Dedifferentiated amniotic fluid mesenchymal stem cell (primary cell): ENCODE measurements at regions not wholly inside any gene's neighbourhood (a gene's known extent, or its start where the extent isn't known, plus 50 kb on each side); places are given as distances from the start of the nearest gene placed in this dataset.
"Not testable (repeated sequence)": the region's sequence is repeated elsewhere in the genome, so short reads cannot be mapped to it uniquely, and the experiment has no call there.

Experiments used
- DNase-seq: peaks from one replicate; pipeline ENCODE4 v3.0.0-alpha.2; 2016; ENCODE audit errors: extremely low spot score

GRCh38 chrX:139200346-139200745, 330.2 kb upstream of the F9 start:
- no peak for DNase-seq

DNA sequence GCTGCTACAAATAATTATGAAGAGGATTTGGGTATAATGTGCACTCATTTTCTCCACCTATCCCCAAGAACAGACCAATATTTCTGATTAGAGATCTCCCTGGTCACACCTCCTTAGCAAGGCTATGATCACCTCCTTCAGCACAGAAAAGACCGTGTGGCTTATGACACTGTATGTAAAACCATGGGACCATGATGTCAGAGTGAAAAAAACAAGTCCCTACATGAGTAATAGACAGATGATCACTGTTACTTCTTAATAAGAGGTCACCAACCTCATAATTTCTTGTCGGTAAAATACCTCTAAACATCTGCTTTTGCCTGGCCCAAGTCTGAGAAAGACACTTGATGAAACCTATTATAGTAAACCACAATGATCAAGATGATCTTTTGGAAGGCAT, 330.6 kb upstream of the F9 start:
- DNase-seq = no peak

DNA sequence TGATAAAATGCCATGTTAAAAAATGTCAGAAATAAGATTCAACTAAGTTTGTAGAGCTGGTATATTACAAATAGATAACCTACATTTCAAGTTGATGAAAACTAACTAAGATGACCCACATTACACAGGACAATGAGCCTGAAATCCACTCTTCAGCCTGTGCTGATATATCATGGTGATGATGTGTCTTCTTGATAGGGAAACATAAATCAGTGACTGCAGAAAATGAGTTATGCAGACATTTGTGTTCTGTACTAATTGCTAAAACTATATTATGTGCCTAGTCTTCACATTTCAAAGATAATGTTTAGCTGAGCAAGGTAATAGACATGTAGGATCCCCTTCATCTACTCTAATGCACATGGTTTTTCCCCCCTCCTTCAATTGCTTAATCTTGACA, 331.6 kb upstream of the F9 start:
- DNase-seq = no peak

DNA sequence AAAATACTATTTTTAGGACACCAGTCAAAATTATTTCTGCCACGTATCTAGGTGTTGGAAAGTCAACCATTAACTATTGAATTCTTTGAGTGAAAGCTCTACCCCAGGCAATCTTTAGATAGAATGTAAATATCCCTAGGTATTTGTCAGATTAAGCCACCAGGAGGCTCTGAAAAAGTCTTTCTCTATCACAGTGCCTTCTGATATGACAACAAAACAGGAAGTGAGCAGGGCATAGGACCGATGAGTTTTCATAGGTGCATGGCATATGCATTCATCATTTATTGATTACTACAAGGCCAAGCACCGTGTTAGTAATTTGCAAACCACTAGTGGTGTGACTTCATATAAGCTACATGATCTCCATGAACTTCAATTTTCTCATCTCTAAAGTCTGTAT, 333.6 kb upstream of the F9 start:
- no peak for DNase-seq

DNA sequence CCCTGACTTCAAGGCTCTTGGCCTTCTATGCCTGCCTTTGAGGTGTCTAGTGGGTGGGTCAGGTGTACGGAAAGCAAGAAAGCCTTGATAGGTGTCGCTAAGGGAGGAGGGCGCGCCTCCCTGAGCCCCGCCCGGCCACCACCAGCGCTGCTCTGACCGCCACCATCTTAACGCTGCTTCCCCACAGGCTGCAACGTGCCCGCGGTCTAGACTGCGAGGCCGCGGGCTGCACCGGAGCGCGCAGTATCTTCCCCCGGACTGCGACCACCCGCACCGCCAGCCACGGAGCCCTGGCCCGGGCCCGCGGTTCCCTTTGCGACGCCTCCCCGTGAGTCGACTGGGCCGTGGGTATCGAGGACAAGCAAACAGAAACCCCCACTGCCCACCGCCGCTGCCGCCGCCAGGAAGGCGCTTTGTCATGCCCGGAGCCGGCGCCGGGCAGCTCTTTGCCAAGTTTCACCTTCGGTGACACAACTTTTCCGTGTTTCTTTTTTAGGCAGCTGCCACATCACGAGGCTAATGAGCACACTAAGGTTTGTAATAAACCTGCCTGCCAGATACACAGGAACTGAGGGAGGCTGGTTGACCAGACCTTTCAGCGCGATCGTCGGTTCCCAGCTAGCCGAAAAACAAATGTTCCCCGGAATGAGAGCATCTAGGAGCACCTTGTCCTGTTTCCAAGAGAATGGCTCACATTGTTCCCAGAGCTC, 335.8 kb upstream of the F9 start:
- no peak for DNase-seq

GRCh38 chrX:139192386-139192961, 338.1 kb upstream of the F9 start:
- no peak for DNase-seq

DNA sequence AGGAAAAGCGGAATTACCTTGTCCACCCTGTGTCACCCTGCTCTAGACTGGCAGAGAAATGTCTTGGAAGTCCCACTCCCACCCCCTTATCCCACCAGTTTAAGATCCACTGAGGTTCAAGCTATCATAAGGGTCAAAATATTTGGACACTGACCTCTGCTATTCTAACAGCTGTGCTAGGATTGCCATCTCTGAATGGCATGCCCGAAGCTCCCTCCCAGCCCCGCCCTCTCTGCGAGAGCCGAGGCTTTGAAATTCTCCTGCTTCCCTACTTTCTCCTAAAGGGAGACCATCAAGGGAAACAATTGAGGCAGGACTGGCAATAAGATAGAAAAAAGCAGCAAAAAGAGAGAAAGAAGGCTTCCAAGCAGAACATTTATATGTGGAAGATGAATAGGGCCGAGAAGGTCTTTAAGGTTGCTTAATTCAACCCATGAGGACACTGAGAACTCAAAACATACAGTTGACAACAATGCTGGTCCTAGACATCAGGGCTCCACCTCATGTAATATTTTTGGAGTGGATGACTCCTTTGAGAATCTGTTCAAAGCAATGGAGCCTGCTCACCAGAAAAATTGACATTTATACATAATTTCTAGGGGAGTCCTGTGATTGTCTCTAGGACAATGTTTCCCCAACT, 338.7 kb upstream of the F9 start:
- DNase-seq = no peak

GRCh38 chrX:139191286-139191685, 339.3 kb upstream of the F9 start:
- DNase-seq = no peak

- DNase-seq = no peak
Measured at GRCh38 chrX:139187738-139188137, 342.8 kb upstream of the F9 start.

DNA sequence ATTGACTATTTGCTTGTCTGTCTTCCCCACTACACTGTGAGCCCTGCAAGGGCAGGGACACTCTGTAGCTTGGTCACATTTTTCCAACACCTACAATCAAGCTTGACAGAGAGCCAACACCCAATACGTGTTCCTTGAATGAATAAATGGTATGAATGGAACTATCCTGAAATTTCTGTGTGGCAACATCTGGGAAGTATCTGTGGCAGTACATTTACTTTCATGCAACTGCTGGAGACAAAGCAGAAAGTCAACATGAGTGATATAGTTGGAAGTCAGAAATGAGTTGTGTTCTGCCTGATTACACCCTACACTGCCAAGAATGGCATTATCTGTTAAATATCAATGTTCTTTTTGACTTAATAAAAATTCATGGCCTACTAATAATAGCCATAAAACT, 343.5 kb upstream of the F9 start:
- no peak for DNase-seq

DNA sequence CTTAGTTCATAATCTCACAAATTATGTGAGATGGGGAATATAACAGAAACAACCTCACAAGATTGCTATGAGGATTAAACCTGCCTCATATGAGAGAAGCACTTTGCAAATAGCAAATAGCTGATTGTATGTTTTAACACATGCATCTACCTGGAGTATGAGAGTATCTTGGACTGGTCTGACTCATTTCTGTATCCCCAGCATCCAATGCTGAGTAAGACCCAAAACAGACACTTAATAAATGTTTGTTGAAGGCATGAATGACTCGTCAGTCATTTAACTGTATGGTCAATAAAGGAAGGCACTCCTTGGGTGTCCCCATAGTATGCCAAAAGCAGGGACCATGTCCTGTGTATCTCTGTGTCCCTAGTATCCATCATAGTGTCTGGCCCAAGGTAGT, 350.9 kb upstream of the F9 start:
- no peak for DNase-seq

- DNase-seq = no peak
Measured at GRCh38 chrX:139178980-139179379, 351.6 kb upstream of the F9 start.

DNA sequence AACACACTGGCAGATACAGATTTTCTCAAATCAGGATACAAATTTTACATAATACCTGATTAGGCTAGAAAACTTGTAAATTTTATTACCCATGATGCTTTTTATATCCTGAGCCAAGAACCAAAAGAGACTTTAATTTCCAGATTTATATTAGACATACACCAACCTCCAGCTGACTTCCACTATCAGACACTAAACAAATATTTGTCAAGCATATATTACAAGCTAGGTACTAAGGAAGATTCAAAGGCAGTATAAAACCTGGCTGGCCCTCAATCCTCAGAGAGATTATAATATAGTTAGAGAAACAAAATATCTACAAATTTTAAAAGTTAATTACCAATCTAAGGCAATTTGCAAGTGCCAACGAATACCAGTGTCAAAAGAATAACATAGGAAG, 357.8 kb upstream of the F9 start:
- DNase-seq = no peak

- no peak for DNase-seq
Measured at GRCh38 chrX:139170526-139171173, 359.9 kb upstream of the F9 start.

DNA sequence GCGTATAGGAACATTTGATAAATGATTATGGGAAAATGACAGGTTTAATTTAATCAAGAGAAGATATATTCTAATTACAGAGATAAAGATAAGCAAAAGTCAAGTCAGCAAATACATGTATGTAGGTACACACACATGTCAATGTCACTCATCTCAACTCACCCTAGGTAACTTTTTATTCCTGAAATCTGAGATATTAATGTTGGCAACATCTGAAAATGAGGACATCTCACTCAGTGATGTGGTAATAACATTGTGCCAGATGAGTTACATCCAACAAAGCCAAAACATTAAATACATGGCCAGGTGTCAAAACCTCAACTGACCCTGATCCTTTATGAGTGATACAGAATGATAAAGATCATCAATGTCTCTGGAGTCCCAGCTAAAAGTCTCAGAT, 363.3 kb upstream of the F9 start:
- DNase-seq = no peak

GRCh38 chrX:139158256-139158655, 372.3 kb upstream of the F9 start:
- DNase-seq = no peak

- DNase-seq = no peak
Measured at GRCh38 chrX:139156356-139156755, 374.2 kb upstream of the F9 start.

GRCh38 chrX:139146625-139147024, 383.9 kb upstream of the F9 start:
- DNase-seq = not testable (repeated sequence)

GRCh38 chrX:139141370-139141769, 389.2 kb upstream of the F9 start:
- no peak for DNase-seq

GRCh38 chrX:139134316-139134715, 396.2 kb upstream of the F9 start:
- DNase-seq = no peak

DNA sequence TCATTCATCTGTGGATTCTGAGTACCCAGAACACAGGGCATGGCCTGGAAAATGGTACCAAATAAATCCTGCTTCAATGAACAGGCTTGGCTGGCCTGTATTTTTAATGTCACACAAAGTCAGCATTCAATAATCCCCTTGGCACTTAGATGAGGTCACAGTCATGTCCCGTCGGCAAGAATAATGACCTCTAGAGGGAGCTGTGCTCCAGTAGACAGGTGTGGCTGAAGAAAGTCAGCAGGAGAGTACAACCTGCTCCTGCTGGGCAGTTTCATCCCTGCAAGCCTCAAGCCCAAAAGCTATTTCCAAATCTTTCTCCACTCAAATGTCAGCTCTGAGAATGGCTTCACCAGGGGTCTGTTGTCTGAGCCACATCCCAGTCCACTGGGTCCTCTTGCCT, 404.0 kb upstream of the F9 start:
- no peak for DNase-seq

DNA sequence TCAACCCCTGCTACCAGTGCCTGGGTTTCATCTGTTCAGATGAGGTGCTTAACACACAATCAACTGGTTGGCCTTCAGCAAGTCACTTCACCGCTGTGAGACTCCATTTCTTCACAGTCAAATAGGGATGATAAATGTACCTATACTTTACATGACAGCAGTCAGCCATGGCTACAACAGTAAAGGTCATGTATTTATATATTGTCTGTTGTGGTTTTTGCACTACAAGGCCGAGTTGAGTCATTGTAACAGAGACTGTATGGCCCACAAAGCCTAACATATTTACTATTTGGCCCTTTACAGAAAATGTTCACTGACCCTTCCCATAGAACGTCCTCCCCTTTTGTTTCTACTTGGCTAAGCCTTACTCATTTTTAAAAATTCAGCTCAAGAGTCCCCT, 404.6 kb upstream of the F9 start:
- no peak for DNase-seq
